Natural killer cell (primary cell): ENCODE measurements at regions not wholly inside any gene's neighbourhood (a gene's known extent, or its start where the extent isn't known, plus 50 kb on each side); places are given as distances from the start of the nearest gene placed in this dataset.

Source experiments
- ATAC-seq, 3 donors: fragments of 150-1000 bp in 2 of 3; fragments of 200-7000 bp in 1 of 3; cut with Tn5 transposase; 1 replicate in 1 of 3; 2 replicates in 2 of 3; pipeline ENCODE4 v1.10.0; 2021; ENCODE audit warnings: mild to moderate bottlenecking in 2 of 3, moderate library complexity in 2 of 3
- DNase-seq, 2 donors: peaks; one replicate each; pipeline versions ENCODE4 v3.0.0 to v3.0.0-alpha.2; 2013 to 2021; ENCODE audit warnings: mixed read lengths in 1 of 2
- H3K27ac ChIP-seq: one replicate; pipeline ENCODE4 v1.5.1; 2013; ENCODE audit warnings: mild to moderate bottlenecking, low read length
- H3K27me3 ChIP-seq: one replicate; pipeline ENCODE4 v1.6.1; 2013; ENCODE audit warnings: low read length; ENCODE audit not compliant: control insufficient read depth, insufficient read depth
- H3K36me3 ChIP-seq: one replicate; pipeline ENCODE4 v1.6.1; 2013; ENCODE audit warnings: low read length; ENCODE audit not compliant: control insufficient read depth, insufficient read depth
- H3K4me1 ChIP-seq: one replicate; pipeline ENCODE4 v1.6.1; 2013; ENCODE audit warnings: low read length; ENCODE audit not compliant: control insufficient read depth, insufficient read depth
- H3K4me3 ChIP-seq: one replicate; pipeline ENCODE4 v1.5.1; 2013; ENCODE audit warnings: low read length
- H3K9me3 ChIP-seq: one replicate; pipeline ENCODE4 v1.6.1; 2013; ENCODE audit warnings: low read length; ENCODE audit not compliant: control insufficient read depth, insufficient read depth
- H3K27ac Mint-ChIP-seq, 2 donors: one replicate each; pipeline ENCODE4 v1.8.0; 2022; ENCODE audit warnings: mild to moderate bottlenecking in 2 of 2, mixed read lengths in 2 of 2, moderate library complexity in 1 of 2
- H3K27me3 Mint-ChIP-seq, 2 donors: one replicate each; pipeline ENCODE4 v1.8.0; 2022; ENCODE audit warnings: low read depth in 2 of 2, mixed read lengths in 2 of 2
- H3K36me3 Mint-ChIP-seq: one replicate; pipeline ENCODE4 v1.8.0; 2022; ENCODE audit warnings: mixed read lengths
- H3K4me1 Mint-ChIP-seq, 2 donors: one replicate each; pipeline ENCODE4 v1.8.0; 2022; ENCODE audit warnings: mixed read lengths in 2 of 2
- H3K4me3 Mint-ChIP-seq: one replicate; pipeline ENCODE4 v1.8.0; 2022; ENCODE audit warnings: mild to moderate bottlenecking, moderate library complexity, mixed read lengths
- H3K9me3 Mint-ChIP-seq, 2 donors: one replicate each; pipeline ENCODE4 v1.8.0; 2022; ENCODE audit warnings: mixed read lengths in 2 of 2
- CTCF ChIP-seq: fragments of 200-600 bp; IDR thresholded peaks from one replicate; pipeline ENCODE4 v1.8.0; 2022; ENCODE audit warnings: antibody characterized with exemption
- WGBS: methylation state at CpG from one replicate; pipeline ENCODE4 v1.1.7; 2013; ENCODE audit warnings: missing lambda C conversion rate; ENCODE audit not compliant: insufficient coverage; 5-methylcytosine and 5-hydroxymethylcytosine counted together
- intact Hi-C: fragments of 100-400 bp; cut with micrococcal nuclease; formaldehyde crosslinking; loops from one replicate; pipeline ENCODE4 v1.14.2; 2022

DNA sequence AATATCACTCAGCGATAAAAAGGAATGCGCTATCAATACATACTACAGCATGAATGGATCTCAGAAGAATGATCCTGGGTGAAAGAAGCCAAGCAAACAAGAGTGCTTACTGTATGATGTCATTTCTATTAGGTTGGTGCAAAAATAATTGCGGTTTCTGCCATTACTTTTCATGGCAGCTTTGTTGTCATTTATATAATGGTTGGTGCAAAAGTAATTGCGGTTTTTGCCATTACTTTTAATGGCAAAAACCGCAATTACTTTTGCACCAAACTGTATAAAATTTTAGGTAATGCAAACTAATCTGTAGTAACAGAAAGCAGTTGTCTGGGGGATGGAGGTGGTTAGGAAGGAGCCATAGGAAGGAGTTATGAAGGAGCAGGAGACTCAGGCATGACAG lies 318.3 kb upstream of the ZMIZ1 start:
- H3K9me3 Mint-ChIP-seq: no peaks in the 10 kb centered on the region
- no peaks in the 10 kb centered on the region for H3K36me3 Mint-ChIP-seq
- Histone ChIP-seq H3K4me3 (no peak overlapping the region), H3K4me1 (no peaks in the 10 kb centered on the region), H3K27me3 (no peaks in the 10 kb centered on the region), H3K9me3 (no peaks in the 10 kb centered on the region), H3K36me3 (no peaks in the 10 kb centered on the region), H3K27ac (no peak overlapping the region)
- H3K4me3 Mint-ChIP-seq: no peak overlapping the region
- H3K27ac Mint-ChIP-seq: no peak overlapping the region
- 86% methylated on average over 4 of the region's 5 CpGs for WGBS
- ATAC-seq: no peak
- no peak for TF ChIP-seq CTCF
- H3K4me1 Mint-ChIP-seq: peaks cover 0 to 9% of the 10 kb centered on the region in 2 donors
- DNase-seq: no peak
- intact Hi-C loops: no loop called here
- peaks cover 55 to 78% of the 10 kb centered on the region in 2 donors for H3K27me3 Mint-ChIP-seq

DNA sequence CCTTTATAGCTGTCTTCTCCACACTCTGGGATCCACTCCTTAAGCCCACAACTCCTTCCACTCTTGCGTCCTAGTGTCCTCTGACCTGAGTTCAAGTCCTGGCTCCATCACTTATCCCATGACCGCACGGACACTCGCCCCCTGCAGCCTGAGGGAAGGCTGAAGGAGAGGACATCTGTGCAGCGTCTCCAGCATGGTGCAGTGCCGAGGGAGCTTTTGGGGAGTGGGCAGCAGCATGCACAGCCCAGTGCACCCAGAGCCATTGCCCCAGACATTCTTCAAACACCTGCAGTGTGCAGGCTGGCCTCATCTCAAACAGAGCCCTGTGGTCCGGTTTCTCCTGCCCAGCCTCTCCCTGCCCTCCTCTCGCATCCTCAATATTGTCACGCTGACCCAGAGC lies 317.1 kb upstream of the ZMIZ1 start:
- intact Hi-C loops: no loop called here
- Histone ChIP-seq H3K4me3 (no peak overlapping the region), H3K27ac (no peak overlapping the region), H3K36me3 (no peaks in the 10 kb centered on the region), H3K27me3 (no peaks in the 10 kb centered on the region), H3K4me1 (peaks cover 7% of the 10 kb centered on the region), H3K9me3 (no peaks in the 10 kb centered on the region)
- DNase-seq: no peak
- Mint-ChIP-seq H3K4me1 (peaks cover 5 to 15% of the 10 kb centered on the region in 2 donors), H3K27ac (no peak overlapping the region), H3K27me3 (peaks cover 49 to 65% of the 10 kb centered on the region in 2 donors), H3K9me3 (no peaks in the 10 kb centered on the region), H3K36me3 (no peaks in the 10 kb centered on the region), H3K4me3 (no peak overlapping the region)
- no peak for TF ChIP-seq CTCF
- no peak for ATAC-seq
- WGBS: 89% methylated on average over 9 of the region's 9 CpGs

DNA sequence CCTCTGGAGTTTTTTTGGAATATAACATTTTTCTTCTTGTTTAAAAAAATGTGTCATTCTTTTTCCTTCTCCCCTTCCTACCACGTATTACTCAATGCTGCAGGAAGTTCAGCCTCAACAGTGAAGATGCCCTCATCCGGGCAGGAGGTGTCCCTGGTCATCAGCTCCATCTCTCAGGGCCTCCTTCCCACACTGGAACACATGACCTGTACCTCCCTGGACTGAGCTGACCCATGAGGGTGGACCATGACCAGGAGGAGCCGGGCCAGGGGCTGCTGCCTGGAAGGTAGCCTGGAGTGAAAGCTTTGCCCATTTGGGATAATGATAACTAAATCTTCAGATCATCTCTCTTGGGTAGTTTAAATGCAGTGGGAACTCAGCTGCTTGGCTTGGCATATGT lies 316.5 kb upstream of the ZMIZ1 start:
- peaks cover 10 to 21% of the 10 kb centered on the region in 2 donors for H3K4me1 Mint-ChIP-seq
- H3K9me3 Mint-ChIP-seq: no peaks in the 10 kb centered on the region
- TF ChIP-seq CTCF: no peak
- ATAC-seq: no peak
- Histone ChIP-seq H3K36me3 (no peaks in the 10 kb centered on the region), H3K27me3 (no peaks in the 10 kb centered on the region), H3K4me1 (peaks cover 12% of the 10 kb centered on the region), H3K27ac (no peak overlapping the region), H3K4me3 (no peak overlapping the region), H3K9me3 (no peaks in the 10 kb centered on the region)
- intact Hi-C loops: no loop called here
- peaks cover 47 to 59% of the 10 kb centered on the region in 2 donors for H3K27me3 Mint-ChIP-seq
- 78% methylated on average over 3 of the region's 3 CpGs for WGBS
- no peaks in the 10 kb centered on the region for H3K36me3 Mint-ChIP-seq
- H3K4me3 Mint-ChIP-seq: no peak overlapping the region
- DNase-seq: no peak
- H3K27ac Mint-ChIP-seq: no peak overlapping the region

- ATAC-seq: peak in 1 of 3 donors; percentile 28
- Histone ChIP-seq H3K4me3 (no peak overlapping the region), H3K27ac (no peak overlapping the region), H3K36me3 (no peaks in the 10 kb centered on the region), H3K27me3 (no peaks in the 10 kb centered on the region), H3K4me1 (peaks cover 16% of the 10 kb centered on the region), H3K9me3 (no peaks in the 10 kb centered on the region)
- no peaks in the 10 kb centered on the region for H3K9me3 Mint-ChIP-seq
- H3K27me3 Mint-ChIP-seq: peaks cover 42 to 55% of the 10 kb centered on the region in 2 donors
- no peaks in the 10 kb centered on the region for H3K36me3 Mint-ChIP-seq
- H3K4me3 Mint-ChIP-seq: no peak overlapping the region
- peaks cover 12 to 22% of the 10 kb centered on the region in 2 donors for H3K4me1 Mint-ChIP-seq
- H3K27ac Mint-ChIP-seq: no peak overlapping the region
- WGBS: 82% methylated on average over 4 of the region's 4 CpGs
- no peak for TF ChIP-seq CTCF
- no peak for DNase-seq
- intact Hi-C loops: no loop called here
Observed at GRCh38 chr10:78752708-78753107, 316.1 kb upstream of the ZMIZ1 start.
